ENCODE measurements at regions not wholly inside any gene's neighbourhood (a gene's known extent, or its start where the extent isn't known, plus 50 kb on each side); places are given as distances from the start of the nearest gene placed in this dataset.
"Not testable (repeated sequence)": the region's sequence is repeated elsewhere in the genome, so short reads cannot be mapped to it uniquely, and the experiment has no call there.

GRCh38 chr9:41781899-41782298 lies 347.3 kb downstream of the CNTNAP3B start:
- TF ChIP-seq, protein P1, sequence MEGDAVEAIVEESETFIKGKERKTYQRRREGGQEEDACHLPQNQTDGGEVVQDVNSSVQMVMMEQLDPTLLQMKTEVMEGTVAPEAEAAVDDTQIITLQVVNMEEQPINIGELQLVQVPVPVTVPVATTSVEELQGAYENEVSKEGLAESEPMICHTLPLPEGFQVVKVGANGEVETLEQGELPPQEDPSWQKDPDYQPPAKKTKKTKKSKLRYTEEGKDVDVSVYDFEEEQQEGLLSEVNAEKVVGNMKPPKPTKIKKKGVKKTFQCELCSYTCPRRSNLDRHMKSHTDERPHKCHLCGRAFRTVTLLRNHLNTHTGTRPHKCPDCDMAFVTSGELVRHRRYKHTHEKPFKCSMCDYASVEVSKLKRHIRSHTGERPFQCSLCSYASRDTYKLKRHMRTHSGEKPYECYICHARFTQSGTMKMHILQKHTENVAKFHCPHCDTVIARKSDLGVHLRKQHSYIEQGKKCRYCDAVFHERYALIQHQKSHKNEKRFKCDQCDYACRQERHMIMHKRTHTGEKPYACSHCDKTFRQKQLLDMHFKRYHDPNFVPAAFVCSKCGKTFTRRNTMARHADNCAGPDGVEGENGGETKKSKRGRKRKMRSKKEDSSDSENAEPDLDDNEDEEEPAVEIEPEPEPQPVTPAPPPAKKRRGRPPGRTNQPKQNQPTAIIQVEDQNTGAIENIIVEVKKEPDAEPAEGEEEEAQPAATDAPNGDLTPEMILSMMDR (conservative IDR thresholded peaks at IDR 0.05; ENCODE audit: low read length) = not testable (repeated sequence)
- not testable (repeated sequence) for TF ChIP-seq EZH2phosphoT487 (IDR thresholded peaks at IDR 0.05; ENCODE audit: borderline replicate concordance, low read depth, low read length)

All from OCI-LY7 (cell line).